Activated effector memory CD4-positive, alpha-beta T cell treated with Interleukin-2 at 50 U/mL for 16 hours (primary cell): ENCODE measurements at regions not wholly inside any gene's neighbourhood (a gene's known extent, or its start where the extent isn't known, plus 50 kb on each side); places are given as distances from the start of the nearest gene placed in this dataset.

Source experiments
- DNase-seq: peaks from one replicate; pipeline ENCODE4 v3.0.0-alpha.2; 2020

- DNase-seq: no peak
Observed at GRCh38 chr5:61800450-61800849, 468.4 kb downstream of the ZSWIM6 start.

- no peak for DNase-seq
Observed at GRCh38 chr5:61801174-61801573, 469.1 kb downstream of the ZSWIM6 start.

GRCh38 chr5:61802456-61802855, 470.4 kb downstream of the ZSWIM6 start:
- DNase-seq: no peak

GRCh38 chr5:61805101-61805500, 473.0 kb downstream of the ZSWIM6 start:
- DNase-seq: no peak

GRCh38 chr5:61806491-61807020, 474.5 kb downstream of the ZSWIM6 start:
- no peak for DNase-seq

- no peak for DNase-seq
Observed at GRCh38 chr5:61808091-61808490, 476.0 kb downstream of the ZSWIM6 start.

- DNase-seq: no peak
Observed at GRCh38 chr5:61808909-61809308, 476.9 kb downstream of the ZSWIM6 start.

- DNase-seq: no peak
Observed at GRCh38 chr5:61809651-61810050, 477.6 kb downstream of the ZSWIM6 start.

- no peak for DNase-seq
Observed at GRCh38 chr5:61811052-61811451, 479.0 kb downstream of the ZSWIM6 start.

GRCh38 chr5:61813361-61813760, 481.3 kb downstream of the ZSWIM6 start:
- DNase-seq: no peak

- no peak for DNase-seq
Observed at GRCh38 chr5:61815339-61815738, 483.3 kb downstream of the ZSWIM6 start.

- no peak for DNase-seq
Observed at GRCh38 chr5:61816146-61816545, 484.1 kb downstream of the ZSWIM6 start.

- no peak for DNase-seq
Observed at GRCh38 chr5:61816585-61817450, 484.8 kb downstream of the ZSWIM6 start.

- DNase-seq: no peak
Observed at GRCh38 chr5:61817472-61818326, 485.6 kb downstream of the ZSWIM6 start.

- DNase-seq: no peak
Observed at GRCh38 chr5:61820836-61821235, 485.2 kb upstream of the KIF2A start.

GRCh38 chr5:61821561-61821960, 484.4 kb upstream of the KIF2A start:
- no peak for DNase-seq

GRCh38 chr5:61822584-61822983, 483.4 kb upstream of the KIF2A start:
- no peak for DNase-seq

GRCh38 chr5:61823065-61823464, 482.9 kb upstream of the KIF2A start:
- no peak for DNase-seq

- DNase-seq: no peak
Observed at GRCh38 chr5:61823781-61824180, 482.2 kb upstream of the KIF2A start.

GRCh38 chr5:61824396-61824795, 481.6 kb upstream of the KIF2A start:
- no peak for DNase-seq

GRCh38 chr5:61827445-61827975, 478.5 kb upstream of the KIF2A start:
- DNase-seq: no peak

- DNase-seq: no peak
Observed at GRCh38 chr5:61828856-61829255, 477.1 kb upstream of the KIF2A start.

- no peak for DNase-seq
Observed at GRCh38 chr5:61831736-61832135, 474.3 kb upstream of the KIF2A start.
